Activated T-helper 1 cell treated with anti-CD3 and anti-CD28 coated beads, Interleukin-2, amount 50 U/mL, for 16 hours (primary cell): ENCODE measurements at regions not wholly inside any gene's neighbourhood (a gene's known extent, or its start where the extent isn't known, plus 50 kb on each side); places are given as distances from the start of the nearest gene placed in this dataset.
"Not testable (repeated sequence)": the region's sequence is repeated elsewhere in the genome, so short reads cannot be mapped to it uniquely, and the experiment has no call there.

Source experiments
- DNase-seq, 2 donors: peaks; one replicate each; pipeline ENCODE4 v3.0.0-alpha.2; 2020; ENCODE audit warnings: low read depth in 1 of 2, low spot score in 1 of 2

DNA sequence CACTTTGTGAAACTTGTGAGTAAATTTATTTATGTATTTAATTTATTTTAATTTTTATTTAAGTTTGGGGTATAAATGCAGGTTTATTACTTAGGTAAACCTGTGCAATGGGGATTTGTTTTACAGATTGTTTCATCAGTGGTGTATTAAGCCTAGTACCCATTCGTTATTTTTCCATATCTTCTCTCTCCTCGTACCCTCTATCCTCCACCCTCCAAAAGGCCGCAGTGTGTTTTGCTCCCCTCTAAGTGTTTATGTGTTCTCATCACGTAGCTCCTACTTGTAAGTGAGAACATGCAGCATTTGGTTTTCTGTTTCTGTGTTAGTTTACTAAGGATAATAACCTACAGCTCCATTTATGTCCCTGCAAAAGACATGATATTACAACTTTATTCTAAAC, 145.4 kb upstream of the SMIM30 start:
- no peak for DNase-seq

- DNase-seq: not testable (repeated sequence)
Observed at GRCh38 chr7:113263215-113263742, 144.9 kb upstream of the SMIM30 start.

DNA sequence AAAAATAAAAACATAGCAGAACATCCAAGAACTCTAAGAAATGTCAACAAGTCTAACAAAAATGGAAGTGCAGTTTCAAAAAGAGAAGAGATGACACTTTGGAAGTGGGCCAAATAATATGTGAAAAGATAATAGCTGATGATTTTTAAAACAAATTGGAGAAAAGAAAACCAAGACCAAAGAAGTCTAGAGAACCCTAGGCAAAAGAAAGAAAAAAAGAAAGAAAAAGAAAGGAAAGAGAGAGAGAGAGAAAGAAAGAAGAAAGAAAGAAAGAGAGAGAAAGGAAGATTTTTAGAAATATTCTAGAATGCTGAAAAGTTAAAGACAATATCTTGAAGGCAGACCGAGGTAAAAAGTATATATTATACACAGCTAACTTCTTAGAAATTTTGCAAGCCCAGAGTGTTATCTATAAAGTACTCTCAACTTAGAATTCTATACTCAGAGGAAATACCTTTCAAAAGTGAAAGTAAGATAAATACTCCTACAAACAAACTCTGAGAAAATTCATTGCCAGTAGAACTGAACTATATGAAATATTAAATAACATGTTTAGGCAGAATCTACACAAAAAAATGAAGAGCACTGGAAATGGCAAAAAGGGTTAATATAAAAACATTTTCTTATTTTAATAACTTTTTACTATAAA, 138.7 kb upstream of the SMIM30 start:
- DNase-seq: no peak

- no peak for DNase-seq
Observed at GRCh38 chr7:113247198-113247597, 128.8 kb upstream of the SMIM30 start.

DNA sequence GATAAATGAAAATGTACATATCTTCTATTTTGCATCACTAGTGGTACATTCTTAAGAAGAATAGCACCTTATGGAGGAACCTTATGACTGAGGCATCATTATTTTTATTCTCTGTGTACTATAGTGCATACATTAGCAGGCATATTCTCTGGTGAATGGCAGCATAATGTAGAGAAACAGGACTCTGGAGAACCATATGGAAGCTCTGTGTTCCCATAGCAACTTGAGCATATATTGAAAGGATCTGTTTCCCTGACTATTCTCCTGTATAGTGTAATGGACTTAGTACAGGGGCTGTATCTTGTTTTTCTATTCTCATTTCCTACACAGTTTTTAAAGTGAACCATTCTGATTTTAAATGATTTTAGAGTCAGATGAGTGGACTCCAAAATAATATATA, 128.4 kb upstream of the SMIM30 start:
- DNase-seq: no peak

GRCh38 chr7:113232885-113233284, 114.5 kb upstream of the SMIM30 start:
- DNase-seq: no peak

- DNase-seq: no peak
Observed at GRCh38 chr7:113230691-113231090, 112.3 kb upstream of the SMIM30 start.

GRCh38 chr7:113217314-113217713, 99.0 kb upstream of the SMIM30 start:
- no peak for DNase-seq

GRCh38 chr7:113216038-113216437, 97.7 kb upstream of the SMIM30 start:
- no peak for DNase-seq

DNA sequence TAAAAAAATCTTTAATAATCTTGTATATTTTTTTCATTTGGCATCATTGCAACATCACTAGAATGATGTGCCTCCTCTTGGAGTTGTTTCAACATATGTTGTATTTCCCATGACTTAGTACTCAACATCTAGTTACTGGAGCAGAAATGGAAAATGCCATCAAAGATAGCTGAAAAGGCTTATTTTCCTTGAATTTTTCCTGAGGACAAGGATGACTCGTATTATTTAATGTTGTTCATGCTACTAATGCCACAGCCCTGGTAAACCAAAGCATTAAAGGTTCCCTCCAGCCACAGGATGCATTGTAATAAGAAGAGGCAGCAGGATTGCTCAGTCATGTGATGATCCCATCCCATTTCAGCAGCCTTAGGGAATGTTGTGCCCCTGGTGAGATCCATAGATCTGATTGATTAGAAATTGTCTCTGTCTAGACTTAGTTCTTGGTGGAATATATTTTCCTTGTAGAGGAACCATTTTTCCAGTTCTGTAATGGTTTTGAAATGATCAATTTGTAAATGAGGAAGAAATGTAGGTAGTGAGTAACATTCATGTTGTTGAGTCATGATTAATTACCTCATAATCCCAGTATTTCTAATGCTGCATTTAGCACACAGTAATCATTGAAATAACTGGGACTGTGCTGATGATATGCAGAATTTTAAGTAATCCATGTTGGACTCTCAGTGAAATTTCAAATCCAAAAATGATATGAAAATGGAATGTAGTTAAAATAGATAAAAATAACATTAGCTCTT, 91.3 kb upstream of the SMIM30 start:
- DNase-seq: no peak

DNA sequence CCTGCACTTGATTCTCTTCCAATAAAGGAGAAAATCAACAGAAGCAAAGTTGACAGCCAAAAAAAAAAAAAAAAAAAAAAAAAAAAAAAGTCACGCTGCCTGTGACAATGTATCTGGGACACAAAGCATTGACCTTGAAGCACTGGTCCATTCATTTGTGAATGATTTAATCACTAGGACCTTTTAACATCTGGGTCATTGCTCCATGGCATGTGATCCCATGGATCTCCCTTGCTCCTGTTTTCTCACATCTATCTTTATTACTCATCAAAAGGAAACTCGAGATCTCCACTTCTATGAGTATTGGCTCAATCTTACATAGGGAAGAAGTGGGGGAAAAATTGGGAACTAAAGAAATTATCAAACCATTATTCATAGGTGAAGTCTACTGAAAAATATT, 89.6 kb upstream of the SMIM30 start:
- no peak for DNase-seq

GRCh38 chr7:113207441-113207840, 89.1 kb upstream of the SMIM30 start:
- DNase-seq: no peak

DNA sequence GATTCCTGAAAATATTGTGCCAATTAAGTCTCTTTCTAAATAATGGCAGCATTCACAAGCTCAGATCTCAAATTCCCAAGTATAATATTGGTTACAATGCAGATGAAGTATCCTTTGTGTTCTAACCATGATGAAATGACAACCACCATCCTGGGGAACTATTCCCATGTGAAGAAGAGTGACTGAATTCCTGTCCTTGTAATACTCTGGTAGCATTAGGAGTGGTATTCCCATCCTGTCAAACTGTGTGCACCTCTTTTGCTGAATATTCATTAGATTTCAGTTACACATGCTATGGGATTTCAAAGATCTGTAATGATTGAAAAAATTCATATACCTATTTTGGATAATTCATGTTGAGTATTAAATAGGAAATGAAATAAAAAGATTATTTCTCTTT, 86.1 kb upstream of the SMIM30 start:
- DNase-seq: no peak

DNA sequence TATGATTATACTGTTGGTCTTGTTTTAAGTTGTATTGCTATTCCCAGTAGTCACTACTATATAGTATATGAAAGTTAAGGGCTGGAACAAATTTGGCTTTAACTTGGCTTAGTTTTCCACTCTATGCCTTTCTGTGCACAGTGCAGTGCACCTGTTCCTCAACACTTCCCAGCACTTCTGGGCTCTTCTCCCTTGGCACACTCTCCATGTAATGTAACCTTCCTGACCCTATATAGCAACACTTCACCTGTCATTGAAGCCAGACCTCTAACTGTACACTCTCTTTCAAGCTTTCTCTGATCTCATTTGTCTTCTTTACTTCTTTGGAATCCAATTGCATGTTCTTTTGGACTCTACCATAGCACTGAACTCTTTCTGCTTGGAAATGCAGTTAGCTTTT, 83.9 kb upstream of the SMIM30 start:
- DNase-seq: no peak

GRCh38 chr7:113200281-113200680, 81.9 kb upstream of the SMIM30 start:
- no peak for DNase-seq

DNA sequence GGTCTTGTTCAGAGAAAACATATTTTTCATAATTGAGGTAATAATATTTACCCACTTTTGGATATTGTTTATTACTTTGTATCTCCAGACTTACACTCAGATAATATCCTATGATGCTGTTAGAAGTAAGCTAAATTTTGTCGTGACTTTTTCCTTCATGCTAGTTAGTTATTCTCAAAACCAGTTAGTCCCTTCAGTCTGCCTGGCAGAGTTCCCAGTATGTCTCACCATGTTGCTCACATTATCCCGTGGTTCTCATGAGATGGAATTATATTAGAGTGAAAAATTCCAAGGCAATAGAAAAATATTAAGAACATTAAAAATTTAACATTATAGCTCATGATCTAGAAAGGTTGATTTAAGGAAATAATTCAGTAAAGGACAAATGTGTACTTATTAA, 81.5 kb upstream of the SMIM30 start:
- no peak for DNase-seq

GRCh38 chr7:113199136-113199535, 80.8 kb upstream of the SMIM30 start:
- DNase-seq: no peak

DNA sequence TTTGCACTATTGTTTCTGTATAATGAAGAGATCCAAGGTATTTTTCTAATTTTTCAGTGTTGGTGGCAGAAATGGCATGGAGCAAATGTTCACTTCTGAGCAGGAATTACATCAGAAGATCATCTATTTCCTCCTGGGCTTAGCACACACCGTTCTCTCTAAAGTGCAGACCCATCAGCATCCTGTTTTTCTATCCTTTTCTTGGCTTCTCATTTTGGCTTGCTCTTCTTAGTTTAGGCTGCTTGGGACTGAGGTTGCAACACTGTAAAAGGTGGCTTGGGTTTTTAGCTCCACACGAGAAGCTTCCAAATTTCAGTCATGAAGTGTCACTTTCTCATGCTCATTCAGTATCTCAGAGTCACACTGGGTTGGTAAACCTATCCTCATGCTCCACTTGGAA, 79.9 kb upstream of the SMIM30 start:
- DNase-seq: no peak

- no peak for DNase-seq
Observed at GRCh38 chr7:113197274-113197673, 78.9 kb upstream of the SMIM30 start.

DNA sequence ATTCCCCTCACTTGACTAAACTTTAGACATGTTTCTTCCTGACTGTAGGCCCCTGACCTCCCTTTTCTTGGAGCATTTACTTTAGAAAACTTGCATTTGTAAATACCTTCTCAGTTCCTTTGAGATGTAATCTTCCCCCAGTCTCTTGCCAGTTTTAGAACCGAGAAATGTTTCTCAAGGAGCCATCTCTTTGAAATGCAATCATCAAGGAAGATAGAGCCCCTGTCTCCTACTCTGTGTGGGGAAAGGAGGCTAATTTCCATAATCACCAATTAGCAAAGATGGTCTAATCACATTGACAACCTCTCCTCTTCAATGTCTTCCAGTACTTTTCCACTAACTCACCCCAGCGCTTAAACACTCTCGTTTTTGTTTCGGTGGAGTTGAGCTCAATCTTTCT, 70.0 kb upstream of the SMIM30 start:
- DNase-seq: no peak

DNA sequence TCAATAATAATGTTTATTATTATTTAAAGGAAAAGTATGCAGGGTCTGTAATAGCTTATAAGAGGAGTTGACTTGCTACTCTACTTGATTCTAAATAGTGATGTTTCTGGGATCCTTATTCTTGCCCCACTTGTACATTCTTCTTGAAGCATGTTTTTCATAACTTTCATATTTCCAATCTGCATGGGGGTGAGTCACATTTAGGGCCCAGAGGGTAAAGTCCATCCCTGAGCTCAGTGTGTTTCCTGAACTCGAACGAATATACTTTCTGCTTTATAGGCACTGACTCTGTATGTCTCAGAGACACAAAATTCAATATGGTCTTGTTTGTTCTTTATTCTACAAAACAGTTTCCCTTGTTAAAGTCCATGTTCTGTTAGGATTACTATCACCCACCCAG, 61.0 kb upstream of the SMIM30 start:
- no peak for DNase-seq

- no peak for DNase-seq
Observed at GRCh38 chr7:113176836-113177235, 58.5 kb upstream of the SMIM30 start.

DNA sequence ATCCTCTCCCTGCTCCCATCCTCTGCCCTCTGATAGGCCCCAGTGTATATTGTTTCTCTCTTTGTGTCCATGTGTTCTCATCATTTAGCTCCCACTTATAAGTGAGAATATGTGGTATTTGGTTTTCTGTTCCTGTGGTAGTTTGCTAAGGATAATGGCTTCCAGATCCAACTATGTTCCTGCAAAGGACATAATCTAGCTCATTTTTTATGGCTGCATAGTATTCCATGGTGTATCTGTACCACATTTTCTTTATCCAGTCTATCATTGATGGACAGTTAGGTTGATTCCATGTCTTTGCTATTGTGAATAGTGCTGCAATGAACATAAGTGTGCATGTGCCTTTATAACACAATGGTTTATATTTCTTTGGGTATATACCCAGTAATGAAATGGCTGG, 57.8 kb upstream of the SMIM30 start:
- DNase-seq: not testable (repeated sequence)
